Gastrocnemius medialis (tissue), 4 donors: ENCODE measurements at regions not wholly inside any gene's neighbourhood (a gene's known extent, or its start where the extent isn't known, plus 50 kb on each side); places are given as distances from the start of the nearest gene placed in this dataset.

ENCODE experiments used
- POLR2A ChIP-seq, 2 donors: fragments of 450-650 bp; IDR thresholded peaks; one replicate each; pipeline ENCODE4 v1.6.1; 2017; ENCODE audit warnings: antibody characterized with exemption in 2 of 2, mild to moderate bottlenecking in 2 of 2, moderate library complexity in 2 of 2
- TF ChIP-seq, protein P1 (sequence below), 5 experiments: fragments of 450-650 bp in 3 of 5; fragments of 200-600 bp in 2 of 5; sonication (generic) in 2 of 5; IDR thresholded peaks in 4 of 5; conservative IDR thresholded peaks in 1 of 5; 1 replicate in 4 of 5; 2 replicates in 1 of 5; pipeline ENCODE4 v1.5.1; 2016 to 2019; ENCODE audit warnings: antibody characterized with exemption in 5 of 5, mild to moderate bottlenecking in 3 of 5, moderate library complexity in 3 of 5

- no peak for TF ChIP-seq POLR2A (IDR thresholded peaks at IDR 0.05)
- TF ChIP-seq, protein P1, sequence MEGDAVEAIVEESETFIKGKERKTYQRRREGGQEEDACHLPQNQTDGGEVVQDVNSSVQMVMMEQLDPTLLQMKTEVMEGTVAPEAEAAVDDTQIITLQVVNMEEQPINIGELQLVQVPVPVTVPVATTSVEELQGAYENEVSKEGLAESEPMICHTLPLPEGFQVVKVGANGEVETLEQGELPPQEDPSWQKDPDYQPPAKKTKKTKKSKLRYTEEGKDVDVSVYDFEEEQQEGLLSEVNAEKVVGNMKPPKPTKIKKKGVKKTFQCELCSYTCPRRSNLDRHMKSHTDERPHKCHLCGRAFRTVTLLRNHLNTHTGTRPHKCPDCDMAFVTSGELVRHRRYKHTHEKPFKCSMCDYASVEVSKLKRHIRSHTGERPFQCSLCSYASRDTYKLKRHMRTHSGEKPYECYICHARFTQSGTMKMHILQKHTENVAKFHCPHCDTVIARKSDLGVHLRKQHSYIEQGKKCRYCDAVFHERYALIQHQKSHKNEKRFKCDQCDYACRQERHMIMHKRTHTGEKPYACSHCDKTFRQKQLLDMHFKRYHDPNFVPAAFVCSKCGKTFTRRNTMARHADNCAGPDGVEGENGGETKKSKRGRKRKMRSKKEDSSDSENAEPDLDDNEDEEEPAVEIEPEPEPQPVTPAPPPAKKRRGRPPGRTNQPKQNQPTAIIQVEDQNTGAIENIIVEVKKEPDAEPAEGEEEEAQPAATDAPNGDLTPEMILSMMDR (IDR thresholded peaks at IDR 0.05 in 4 of 5, conservative IDR thresholded peaks at IDR 0.05 in 1 of 5) = no peak
Measured at GRCh38 chr2:104707056-104707455, 146.9 kb upstream of the POU3F3 start.
